Testis (tissue), 2 donors: ENCODE measurements at regions not wholly inside any gene's neighbourhood (a gene's known extent, or its start where the extent isn't known, plus 50 kb on each side); places are given as distances from the start of the nearest gene placed in this dataset.

Experiments
- DNase-seq: peaks from one replicate; pipeline ENCODE4 v3.0.0-alpha.2; 2019
- H3K27ac ChIP-seq, 2 donors: fragments of 200-600 bp; sonication (generic); one replicate each; pipeline ENCODE4 v1.5.1; 2019
- H3K27me3 ChIP-seq: fragments of 200-600 bp; sonication (generic); one replicate; pipeline ENCODE4 v1.5.1; 2019
- H3K36me3 ChIP-seq: fragments of 200-600 bp; sonication (generic); one replicate; pipeline ENCODE4 v1.5.1; 2017; ENCODE audit warnings: low read depth; ENCODE audit errors: missing control alignments
- H3K4me1 ChIP-seq: fragments of 200-600 bp; sonication (generic); one replicate; pipeline ENCODE4 v1.5.1; 2019
- H3K4me3 ChIP-seq, 2 donors: fragments of 200-600 bp; sonication (generic); one replicate each; pipeline ENCODE4 v1.5.1; 2017 to 2019
- H3K9me3 ChIP-seq: fragments of 200-600 bp; sonication (generic); one replicate; pipeline ENCODE4 v1.5.1; 2017
- CTCF ChIP-seq, 3 experiments: fragments of 450-650 bp in 2 of 3; fragments of 200-600 bp in 1 of 3; sonication (generic) in 1 of 3; IDR thresholded peaks; one replicate each; pipeline ENCODE4 v1.5.1; 2016 to 2019; ENCODE audit warnings: antibody characterized with exemption in 3 of 3, mild to moderate bottlenecking in 2 of 3, moderate library complexity in 1 of 3
- POLR2A ChIP-seq: fragments of 450-650 bp; IDR thresholded peaks from one replicate; pipeline ENCODE4 v1.6.1; 2017; ENCODE audit warnings: antibody characterized with exemption, mild to moderate bottlenecking, moderate library complexity
- WGBS, 2 donors: methylation state at CpG; one replicate each; pipeline ENCODE4 v1.1.5; 2018; 5-methylcytosine and 5-hydroxymethylcytosine counted together
- intact Hi-C: fragments of 100-400 bp; cut with DNase I; formaldehyde crosslinking; loops from one replicate; pipeline ENCODE4 v1.15.1; 2023; ENCODE audit warnings: low total_unique reads

- H3K36me3 ChIP-seq = no peaks in the 10 kb centered on the region
- H3K9me3 ChIP-seq = no peaks in the 10 kb centered on the region
- no peak overlapping the region for H3K4me3 ChIP-seq
- DNase-seq = peak; percentile 10
- no peak for TF ChIP-seq CTCF (IDR thresholded peaks at IDR 0.05)
- TF ChIP-seq POLR2A = no peak
- intact Hi-C loops = no loop called here
- 73 to 79% methylated on average over 11 to 26 of the region's 26 CpGs for WGBS, 2 donors
- no peak overlapping the region for H3K27ac ChIP-seq
- H3K27me3 ChIP-seq = no peaks in the 10 kb centered on the region
- H3K4me1 ChIP-seq = no peaks in the 10 kb centered on the region
Measured at GRCh38 chr2:3114406-3115185, 263.0 kb downstream of the EIPR1 start.

- Histone ChIP-seq H3K36me3 (no peaks in the 10 kb centered on the region), H3K4me3 (no peak overlapping the region), H3K9me3 (no peaks in the 10 kb centered on the region), H3K27ac (no peak overlapping the region), H3K4me1 (no peaks in the 10 kb centered on the region), H3K27me3 (no peaks in the 10 kb centered on the region)
- TF ChIP-seq POLR2A = no peak
- TF ChIP-seq CTCF (IDR thresholded peaks at IDR 0.05) = no peak
- DNase-seq = no peak
- intact Hi-C loops = no loop called here
- WGBS, 2 donors = 80 to 81% methylated on average over 6 of the region's 6 CpGs
Measured at GRCh38 chr2:3113769-3114168, 263.8 kb downstream of the EIPR1 start.

- WGBS, 2 donors = 92 to 95% methylated on average over 10 of the region's 10 CpGs
- peak; percentile 7 for DNase-seq
- H3K9me3 ChIP-seq = no peaks in the 10 kb centered on the region
Measured at GRCh38 chr2:3113122-3113521, 264.5 kb downstream of the EIPR1 start.

GRCh38 chr2:3112553-3112952 lies 265.1 kb downstream of the EIPR1 start:
- no peaks in the 10 kb centered on the region for H3K4me1 ChIP-seq
- whole genome bisulfite sequencing, 2 donors = 89% methylated on average over 10 of the region's 10 CpGs
- no peaks in the 10 kb centered on the region for H3K36me3 ChIP-seq
- H3K27me3 ChIP-seq = no peaks in the 10 kb centered on the region
- H3K27ac ChIP-seq = no peak overlapping the region
- no peaks in the 10 kb centered on the region for H3K9me3 ChIP-seq
- H3K4me3 ChIP-seq = no peak overlapping the region
- DNase-seq = no peak
- intact Hi-C loops = no loop called here
- no peak for TF ChIP-seq POLR2A
- no peak for TF ChIP-seq CTCF (IDR thresholded peaks at IDR 0.05)

More at GRCh38 chr2:3113122-3113521, 264.5 kb downstream of the EIPR1 start:
- Histone ChIP-seq H3K36me3 (no peaks in the 10 kb centered on the region), H3K27ac (no peak overlapping the region), H3K4me3 (no peak overlapping the region), H3K4me1 (no peaks in the 10 kb centered on the region), H3K27me3 (no peaks in the 10 kb centered on the region)
- intact Hi-C loops = no loop called here
- TF ChIP-seq CTCF (IDR thresholded peaks at IDR 0.05) (no peak), POLR2A (no peak)

- TF ChIP-seq CTCF (IDR thresholded peaks at IDR 0.05) = no peak
- TF ChIP-seq POLR2A = no peak
- WGBS, 2 donors = 83 to 85% methylated on average over 6 of the region's 6 CpGs
- Histone ChIP-seq H3K9me3 (no peaks in the 10 kb centered on the region), H3K36me3 (no peaks in the 10 kb centered on the region), H3K27ac (no peak overlapping the region), H3K4me1 (no peaks in the 10 kb centered on the region), H3K27me3 (no peaks in the 10 kb centered on the region), H3K4me3 (no peak overlapping the region)
- no peak for DNase-seq
- intact Hi-C loops = no loop called here
Measured at GRCh38 chr2:3112131-3112530, 265.5 kb downstream of the EIPR1 start.
